Keratinocyte (primary cell): ENCODE measurements at regions not wholly inside any gene's neighbourhood (a gene's known extent, or its start where the extent isn't known, plus 50 kb on each side); places are given as distances from the start of the nearest gene placed in this dataset.

ENCODE experiments used
- EZH2 ChIP-seq: IDR thresholded peaks from one replicate; pipeline ENCODE4 v1.6.1; 2012; ENCODE audit warnings: inconsistent platforms, mild to moderate bottlenecking, low read length, moderate library complexity
- TF ChIP-seq, protein P1 (sequence below), 3 experiments: IDR thresholded peaks in 1 of 3; conservative IDR thresholded peaks in 1 of 3; optimal IDR thresholded peaks in 1 of 3; 2 replicates in 2 of 3; 3 replicates in 1 of 3; pipeline versions ENCODE3 to v1.5.1; 2011; ENCODE audit warnings: low read length in 3 of 3, mild to moderate bottlenecking in 3 of 3, moderate library complexity in 2 of 3, control low read depth in 1 of 3, inconsistent platforms in 1 of 3; ENCODE audit not compliant: insufficient read depth in 2 of 3; ENCODE audit errors: extremely low read depth in 1 of 3

DNA sequence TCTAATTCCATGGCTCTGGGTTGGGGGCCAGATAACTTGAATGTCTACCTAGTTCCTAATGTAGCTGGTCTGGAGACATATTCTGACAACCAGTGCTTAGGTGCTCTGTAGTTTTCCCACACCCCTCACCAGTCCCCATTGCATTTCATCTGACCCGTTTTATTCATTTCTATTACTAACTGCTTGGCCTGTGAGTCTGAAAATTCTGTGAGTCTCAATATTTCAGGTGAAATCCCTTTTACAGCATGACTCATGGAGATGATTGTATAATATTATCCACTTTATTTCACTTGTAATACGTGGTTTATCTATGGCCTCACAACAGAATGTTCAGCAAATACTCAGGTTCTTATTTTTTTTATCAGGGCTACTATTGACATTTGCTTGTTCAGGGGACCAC is 103.7 kb upstream of the UGP2 start:
- no peak for TF ChIP-seq EZH2
- TF ChIP-seq, protein P1, sequence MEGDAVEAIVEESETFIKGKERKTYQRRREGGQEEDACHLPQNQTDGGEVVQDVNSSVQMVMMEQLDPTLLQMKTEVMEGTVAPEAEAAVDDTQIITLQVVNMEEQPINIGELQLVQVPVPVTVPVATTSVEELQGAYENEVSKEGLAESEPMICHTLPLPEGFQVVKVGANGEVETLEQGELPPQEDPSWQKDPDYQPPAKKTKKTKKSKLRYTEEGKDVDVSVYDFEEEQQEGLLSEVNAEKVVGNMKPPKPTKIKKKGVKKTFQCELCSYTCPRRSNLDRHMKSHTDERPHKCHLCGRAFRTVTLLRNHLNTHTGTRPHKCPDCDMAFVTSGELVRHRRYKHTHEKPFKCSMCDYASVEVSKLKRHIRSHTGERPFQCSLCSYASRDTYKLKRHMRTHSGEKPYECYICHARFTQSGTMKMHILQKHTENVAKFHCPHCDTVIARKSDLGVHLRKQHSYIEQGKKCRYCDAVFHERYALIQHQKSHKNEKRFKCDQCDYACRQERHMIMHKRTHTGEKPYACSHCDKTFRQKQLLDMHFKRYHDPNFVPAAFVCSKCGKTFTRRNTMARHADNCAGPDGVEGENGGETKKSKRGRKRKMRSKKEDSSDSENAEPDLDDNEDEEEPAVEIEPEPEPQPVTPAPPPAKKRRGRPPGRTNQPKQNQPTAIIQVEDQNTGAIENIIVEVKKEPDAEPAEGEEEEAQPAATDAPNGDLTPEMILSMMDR (optimal IDR thresholded peaks at IDR 0.05 in 1 of 3, IDR thresholded peaks at IDR 0.05 in 1 of 3, conservative IDR thresholded peaks at IDR 0.05 in 1 of 3; ENCODE audit: extremely low read depth in 1 of 3, insufficient read depth in 2 of 3, low read length in 3 of 3) = no peak
